Stimulated activated naive CD8-positive, alpha-beta T cell treated with anti-CD3 and anti-CD28 coated beads, Interleukin-15, Interleukin-2, amounts not matched to agents 100 ng/mL and 50 ng/mL, for 24 hours (primary cell): ENCODE measurements at regions not wholly inside any gene's neighbourhood (a gene's known extent, or its start where the extent isn't known, plus 50 kb on each side); places are given as distances from the start of the nearest gene placed in this dataset.
"Not testable (repeated sequence)": the region's sequence is repeated elsewhere in the genome, so short reads cannot be mapped to it uniquely, and the experiment has no call there.

Source experiments
- H3K27ac Mint-ChIP-seq: one replicate; pipeline ENCODE4 v1.8.0; 2021; ENCODE audit warnings: mild to moderate bottlenecking, mixed read lengths
- H3K27me3 Mint-ChIP-seq: one replicate; pipeline ENCODE4 v1.8.0; 2021; ENCODE audit warnings: mixed read lengths
- H3K36me3 Mint-ChIP-seq: one replicate; pipeline ENCODE4 v1.8.0; 2021; ENCODE audit warnings: low read depth, mixed read lengths
- H3K4me1 Mint-ChIP-seq: one replicate; pipeline ENCODE4 v1.8.0; 2021; ENCODE audit warnings: low read depth, mixed read lengths
- H3K4me3 Mint-ChIP-seq: one replicate; pipeline ENCODE4 v1.8.0; 2021; ENCODE audit warnings: mild to moderate bottlenecking, mixed read lengths
- H3K9me3 Mint-ChIP-seq: one replicate; pipeline ENCODE4 v1.8.0; 2021; ENCODE audit warnings: mixed read lengths

DNA sequence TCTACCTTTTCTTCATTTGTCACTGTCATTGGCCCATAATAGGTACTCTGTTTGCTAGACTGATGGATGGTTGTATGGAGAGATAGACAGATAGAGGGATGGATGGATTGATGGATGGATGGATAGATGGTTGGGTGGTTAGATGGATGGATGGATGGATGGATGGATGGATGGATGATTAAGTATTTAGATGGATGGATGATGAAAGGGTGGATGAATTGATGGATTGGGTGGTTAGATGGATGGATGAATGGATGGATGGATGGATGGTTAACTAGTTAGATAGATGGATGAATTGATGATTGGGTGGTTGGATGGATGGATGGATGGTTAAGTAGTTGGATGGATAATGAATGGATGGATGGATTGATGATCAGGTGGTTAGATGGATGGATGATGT is 334.7 kb upstream of the AUTS2 start:
- Mint-ChIP-seq H3K27ac (no peak overlapping the region), H3K4me1 (no peaks in the 10 kb centered on the region), H3K9me3 (no peaks in the 10 kb centered on the region), H3K4me3 (no peak overlapping the region), H3K27me3 (peaks cover 4% of the 10 kb centered on the region), H3K36me3 (no peaks in the 10 kb centered on the region)

DNA sequence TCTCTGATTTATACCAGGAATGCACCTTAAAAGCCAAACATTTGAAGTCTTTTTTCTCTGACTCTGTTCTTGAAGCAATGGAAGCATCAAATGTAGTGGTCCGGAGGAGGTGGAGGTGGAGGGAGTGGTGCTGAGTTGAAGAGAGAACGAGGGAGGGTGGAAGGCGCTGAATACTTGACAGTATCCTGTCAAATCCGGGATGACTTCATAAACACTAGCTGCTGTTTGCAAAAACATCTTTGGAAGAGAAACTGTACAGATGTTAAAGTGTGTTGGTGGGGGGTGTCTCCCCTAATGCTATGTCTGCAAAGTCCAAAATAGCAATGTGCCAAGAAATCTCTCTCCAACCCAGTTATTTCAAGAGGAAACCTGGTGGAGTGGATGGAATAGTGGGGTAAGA is 328.5 kb upstream of the AUTS2 start:
- Mint-ChIP-seq H3K27me3 (peaks cover 7% of the 10 kb centered on the region), H3K27ac (no peak overlapping the region), H3K9me3 (no peaks in the 10 kb centered on the region), H3K4me1 (no peaks in the 10 kb centered on the region), H3K4me3 (no peak overlapping the region), H3K36me3 (no peaks in the 10 kb centered on the region)

GRCh38 chr7:69272101-69272500 is 326.2 kb upstream of the AUTS2 start:
- Mint-ChIP-seq H3K27me3 (peaks cover 7% of the 10 kb centered on the region), H3K9me3 (no peaks in the 10 kb centered on the region), H3K4me1 (no peaks in the 10 kb centered on the region), H3K27ac (no peak overlapping the region), H3K4me3 (no peak overlapping the region), H3K36me3 (no peaks in the 10 kb centered on the region)

DNA sequence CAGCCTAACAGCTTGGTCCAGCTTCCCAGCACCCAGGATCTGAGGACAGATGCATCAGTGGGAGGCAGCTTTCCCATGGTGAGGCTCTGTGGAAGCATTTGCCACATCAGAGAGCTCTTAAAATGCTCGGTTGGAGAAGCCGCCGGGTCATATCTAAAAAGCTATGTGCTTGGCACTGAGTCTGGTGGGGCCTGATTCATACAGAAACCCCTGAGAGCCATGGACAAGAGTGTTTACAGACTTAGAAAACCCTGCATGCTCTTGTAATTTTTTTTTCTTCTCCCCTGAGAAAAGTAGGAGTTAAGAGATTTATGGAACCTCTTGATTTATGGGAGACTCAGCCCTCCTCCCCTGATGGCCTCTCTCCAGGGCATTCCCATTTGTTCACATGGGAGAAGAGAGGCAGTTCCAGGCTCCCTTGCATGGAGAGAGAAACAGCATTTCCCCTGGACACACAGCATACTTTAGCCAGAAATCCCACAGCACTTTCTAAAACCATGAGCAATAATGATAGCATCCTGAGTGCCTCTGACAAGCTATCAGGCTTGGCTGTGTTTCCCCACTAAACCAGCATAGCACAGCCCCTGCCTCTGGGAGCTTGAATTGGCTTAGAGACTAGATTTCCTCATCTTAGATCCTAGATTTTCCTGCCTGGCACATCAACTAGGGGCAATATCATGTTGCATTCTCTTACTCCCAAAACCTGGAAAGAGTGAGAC is 322.1 kb upstream of the AUTS2 start:
- Mint-ChIP-seq H3K9me3 (peaks cover 4% of the 10 kb centered on the region), H3K27me3 (peaks cover 3% of the 10 kb centered on the region), H3K4me3 (no peak overlapping the region), H3K36me3 (no peaks in the 10 kb centered on the region), H3K4me1 (no peaks in the 10 kb centered on the region), H3K27ac (no peak overlapping the region)

- Mint-ChIP-seq H3K4me3 (no peak overlapping the region), H3K36me3 (no peaks in the 10 kb centered on the region), H3K27me3 (no peaks in the 10 kb centered on the region), H3K27ac (no peak overlapping the region), H3K4me1 (no peaks in the 10 kb centered on the region), H3K9me3 (peaks cover 4% of the 10 kb centered on the region)
These were observed 320.9 kb upstream of the AUTS2 start for GRCh38 chr7:69277366-69277765.

- H3K27me3 Mint-ChIP-seq = no peaks in the 10 kb centered on the region
These were observed 315.3 kb upstream of the AUTS2 start for GRCh38 chr7:69282946-69283345.

GRCh38 chr7:69283421-69283820 is 314.9 kb upstream of the AUTS2 start:
- Mint-ChIP-seq H3K4me3 (no peak overlapping the region), H3K9me3 (peaks cover 16% of the 10 kb centered on the region), H3K4me1 (no peaks in the 10 kb centered on the region), H3K27ac (no peak overlapping the region), H3K36me3 (no peaks in the 10 kb centered on the region), H3K27me3 (no peaks in the 10 kb centered on the region)

More at GRCh38 chr7:69282946-69283345, 315.3 kb upstream of the AUTS2 start:
- Mint-ChIP-seq H3K9me3 (peaks cover 16% of the 10 kb centered on the region), H3K4me1 (no peaks in the 10 kb centered on the region), H3K4me3 (no peak overlapping the region), H3K36me3 (no peaks in the 10 kb centered on the region), H3K27ac (no peak overlapping the region)

- H3K9me3 Mint-ChIP-seq = peaks cover 12% of the 10 kb centered on the region
- H3K27me3 Mint-ChIP-seq = no peaks in the 10 kb centered on the region
- no peaks in the 10 kb centered on the region for H3K36me3 Mint-ChIP-seq
- no peak overlapping the region for H3K27ac Mint-ChIP-seq
- H3K4me1 Mint-ChIP-seq = no peaks in the 10 kb centered on the region
- H3K4me3 Mint-ChIP-seq = no peak overlapping the region
These were observed 312.4 kb upstream of the AUTS2 start for GRCh38 chr7:69285854-69286253.

GRCh38 chr7:69295977-69296376 is 302.3 kb upstream of the AUTS2 start:
- Mint-ChIP-seq H3K36me3 (no peaks in the 10 kb centered on the region), H3K27ac (no peak overlapping the region), H3K9me3 (peaks cover 5% of the 10 kb centered on the region), H3K4me1 (no peaks in the 10 kb centered on the region), H3K4me3 (no peak overlapping the region), H3K27me3 (peaks cover 2% of the 10 kb centered on the region)

GRCh38 chr7:69301253-69301652 is 297.0 kb upstream of the AUTS2 start:
- H3K4me1 Mint-ChIP-seq = no peaks in the 10 kb centered on the region
- no peak overlapping the region for H3K4me3 Mint-ChIP-seq
- peaks cover 5% of the 10 kb centered on the region for H3K9me3 Mint-ChIP-seq
- H3K36me3 Mint-ChIP-seq = no peaks in the 10 kb centered on the region
- H3K27me3 Mint-ChIP-seq = peaks cover 9% of the 10 kb centered on the region
- H3K27ac Mint-ChIP-seq = no peak overlapping the region

GRCh38 chr7:69309601-69310000 is 288.7 kb upstream of the AUTS2 start:
- H3K27me3 Mint-ChIP-seq = no peaks in the 10 kb centered on the region
- no peaks in the 10 kb centered on the region for H3K9me3 Mint-ChIP-seq
- H3K4me1 Mint-ChIP-seq = no peaks in the 10 kb centered on the region
- H3K36me3 Mint-ChIP-seq = no peaks in the 10 kb centered on the region
- no peak overlapping the region for H3K4me3 Mint-ChIP-seq
- no peak overlapping the region for H3K27ac Mint-ChIP-seq

DNA sequence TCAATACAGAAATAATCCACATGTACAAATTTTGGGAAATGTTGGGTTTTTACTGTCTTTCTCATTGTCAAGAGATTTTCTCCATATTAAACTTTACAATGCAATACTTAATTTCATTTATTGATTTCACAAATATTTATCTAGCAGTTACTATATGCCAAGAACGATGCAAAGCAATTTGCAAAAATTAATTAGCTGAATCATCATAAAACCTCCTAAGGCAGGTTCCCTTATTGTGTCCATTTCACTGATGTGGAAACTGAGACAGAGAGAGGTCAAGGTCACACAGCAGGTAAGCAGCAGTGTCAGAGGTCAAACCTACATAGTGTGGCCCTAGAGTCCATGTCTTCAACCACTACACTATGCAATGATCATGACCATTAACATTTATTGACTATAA is 286.8 kb upstream of the AUTS2 start:
- H3K4me1 Mint-ChIP-seq = no peaks in the 10 kb centered on the region
- H3K27ac Mint-ChIP-seq = no peak overlapping the region
- H3K27me3 Mint-ChIP-seq = no peaks in the 10 kb centered on the region
- no peak overlapping the region for H3K4me3 Mint-ChIP-seq
- no peaks in the 10 kb centered on the region for H3K36me3 Mint-ChIP-seq
- H3K9me3 Mint-ChIP-seq = peaks cover 8% of the 10 kb centered on the region

- not testable (repeated sequence) for H3K4me3 Mint-ChIP-seq, H3K27me3 Mint-ChIP-seq, H3K36me3 Mint-ChIP-seq, H3K27ac Mint-ChIP-seq, H3K4me1 Mint-ChIP-seq
- H3K9me3 Mint-ChIP-seq = peaks cover 12% of the 10 kb centered on the region
These were observed 284.4 kb upstream of the AUTS2 start for GRCh38 chr7:69313852-69314251.

GRCh38 chr7:69318794-69319193 is 279.5 kb upstream of the AUTS2 start:
- Mint-ChIP-seq H3K36me3 (no peaks in the 10 kb centered on the region), H3K27ac (no peak overlapping the region), H3K27me3 (no peaks in the 10 kb centered on the region), H3K4me1 (no peaks in the 10 kb centered on the region), H3K9me3 (peaks cover 13% of the 10 kb centered on the region), H3K4me3 (no peak overlapping the region)

- Mint-ChIP-seq H3K36me3 (no peaks in the 10 kb centered on the region), H3K27me3 (no peaks in the 10 kb centered on the region), H3K9me3 (peaks cover 5% of the 10 kb centered on the region), H3K4me3 (no peak overlapping the region), H3K4me1 (no peaks in the 10 kb centered on the region), H3K27ac (no peak overlapping the region)
These were observed 269.8 kb upstream of the AUTS2 start for GRCh38 chr7:69328516-69328915.

GRCh38 chr7:69334701-69335100 is 263.6 kb upstream of the AUTS2 start:
- Mint-ChIP-seq H3K36me3 (no peaks in the 10 kb centered on the region), H3K4me3 (no peak overlapping the region), H3K27ac (no peak overlapping the region), H3K9me3 (peaks cover 14% of the 10 kb centered on the region), H3K4me1 (no peaks in the 10 kb centered on the region), H3K27me3 (peaks cover 4% of the 10 kb centered on the region)
